H1 (cell line): ENCODE measurements at regions not wholly inside any gene's neighbourhood (a gene's known extent, or its start where the extent isn't known, plus 50 kb on each side); places are given as distances from the start of the nearest gene placed in this dataset.

Experiments
- CTCF ChIA-PET: fragments of 300-600 bp; sonication (Branson Sonifier 250); formaldehyde crosslinking; loops from one replicate; lab custom pipeline; 2021; ENCODE audit not compliant: partially characterized antibody; lab: Charles Lee
- POLR2A ChIA-PET: fragments of 300-600 bp; sonication (Branson Sonifier 250); formaldehyde crosslinking; loops from one replicate; lab custom pipeline; 2021; ENCODE audit warnings: inconsistent platforms; ENCODE audit not compliant: partially characterized antibody; lab: Charles Lee
- DNase-seq, 2 experiments: peaks; one replicate each; pipeline versions ENCODE4 v3.0.0 to v3.0.0-alpha.2; 2010 to 2022; ENCODE audit warnings: low spot score in 2 of 2, low read depth in 1 of 2, mixed read lengths in 1 of 2
- FAIRE-seq: peaks from 2 replicates; lab custom pipeline; 2011; peaks lifted over from hg19 to GRCh38; lab: Jason Lieb, UNC
- H2AFZ ChIP-seq: 2 replicates; pipeline ENCODE4 v1.8.1; 2012; ENCODE audit warnings: low read length, inconsistent platforms
- H2AK5ac ChIP-seq: 2 replicates; pipeline ENCODE4 v1.6.1; 2013; ENCODE audit warnings: low read depth, low read length
- H2BK120ac ChIP-seq: replicated peaks from 2 replicates; pipeline ENCODE3; 2013; ENCODE audit warnings: low read depth, low read length, inconsistent platforms
- H2BK12ac ChIP-seq: 2 replicates; pipeline ENCODE4 v1.6.1; 2013; ENCODE audit warnings: low read depth, low read length
- H2BK15ac ChIP-seq: 2 replicates; pipeline ENCODE4 v1.6.1; 2013; ENCODE audit warnings: low read length
- H2BK20ac ChIP-seq: 2 replicates; pipeline ENCODE4 v1.6.1; 2013; ENCODE audit warnings: low read length
- H2BK5ac ChIP-seq: 2 replicates; pipeline ENCODE4 v1.6.1; 2013; ENCODE audit warnings: low read depth, low read length
- H3K14ac ChIP-seq: 2 replicates; pipeline ENCODE4 v1.6.1; 2013; ENCODE audit warnings: inconsistent platforms; ENCODE audit not compliant: insufficient read length
- H3K18ac ChIP-seq: 2 replicates; pipeline ENCODE4 v1.6.1; 2013; ENCODE audit warnings: low read length; ENCODE audit errors: extremely low read depth
- H3K23ac ChIP-seq: 2 replicates; pipeline ENCODE4 v1.6.1; 2013; ENCODE audit warnings: inconsistent platforms; ENCODE audit not compliant: insufficient read length
- H3K23me2 ChIP-seq: 2 replicates; pipeline ENCODE4 v1.6.1; 2013; ENCODE audit warnings: low read depth, low read length
- H3K27ac ChIP-seq: 2 replicates; pipeline ENCODE4 v1.6.1; 2011; ENCODE audit warnings: low read depth, low read length, inconsistent platforms
- H3K27me3 ChIP-seq, 4 experiments: replicated peaks in 1 of 4; 1 replicate in 1 of 4; 2 replicates in 3 of 4; pipeline versions ENCODE4 v1.6.1 to v1.8.1; 2011 to 2013; ENCODE audit warnings: low read length in 3 of 4, mild to moderate bottlenecking in 3 of 4, inconsistent platforms in 2 of 4, mixed read lengths in 2 of 4, moderate library complexity in 1 of 4; ENCODE audit not compliant: control insufficient read depth in 3 of 4, insufficient read depth in 3 of 4; ENCODE audit errors: extremely low read depth in 1 of 4
- H3K36me3 ChIP-seq, 4 experiments: 2 replicates each; pipeline versions ENCODE4 v1.6.1 to v1.8.1; 2011 to 2013; ENCODE audit warnings: mild to moderate bottlenecking in 4 of 4, low read length in 3 of 4, moderate library complexity in 2 of 4, control low read depth in 1 of 4, inconsistent platforms in 1 of 4; ENCODE audit not compliant: insufficient read depth in 4 of 4, control insufficient read depth in 2 of 4
- H3K4ac ChIP-seq: replicated peaks from 2 replicates; pipeline ENCODE3; 2013; ENCODE audit warnings: low read length, low read depth, mixed read lengths, inconsistent platforms; ENCODE audit not compliant: insufficient read length
- H3K4me1 ChIP-seq, 4 experiments: replicated peaks in 1 of 4; 1 replicate in 1 of 4; 2 replicates in 3 of 4; pipeline versions ENCODE4 v1.6.1 to v1.8.1; 2011 to 2013; ENCODE audit warnings: low read length in 3 of 4, inconsistent platforms in 2 of 4, mixed read lengths in 1 of 4; ENCODE audit not compliant: insufficient read depth in 4 of 4, control insufficient read depth in 3 of 4
- H3K4me2 ChIP-seq, 2 experiments: 2 replicates each; pipeline versions ENCODE4 v1.6.1 to v1.8.1; 2011 to 2013; ENCODE audit warnings: low read depth in 2 of 2, low read length in 2 of 2, control low read depth in 1 of 2, inconsistent platforms in 1 of 2, mild to moderate bottlenecking in 1 of 2; ENCODE audit not compliant: insufficient read depth in 1 of 2
- H3K4me3 ChIP-seq, 4 experiments: fragments of 200-600, 300-600 bp in 1 of 4; sonication (generic), shearing (Covaris generic), sonication (Bioruptor Twin) in 1 of 4; 2 replicates each; pipeline versions ENCODE4 v1.5.1 to v1.8.1; 2011 to 2016; ENCODE audit warnings: low read length in 4 of 4, low read depth in 3 of 4, control low read depth in 2 of 4, inconsistent platforms in 2 of 4, mild to moderate bottlenecking in 2 of 4, mixed read lengths in 1 of 4, moderate library complexity in 1 of 4; ENCODE audit not compliant: insufficient read depth in 2 of 4; ENCODE audit errors: extremely low read depth in 1 of 4
- H3K56ac ChIP-seq: replicated peaks from 2 replicates; pipeline ENCODE3; 2013; ENCODE audit warnings: low read depth, mild to moderate bottlenecking, mixed read lengths, low read length, inconsistent platforms; ENCODE audit not compliant: insufficient read length
- H3K79me1 ChIP-seq: 2 replicates; pipeline ENCODE4 v1.6.1; 2013; ENCODE audit warnings: low read depth, low read length, control low read depth
- H3K79me2 ChIP-seq, 2 experiments: 2 replicates each; pipeline versions ENCODE4 v1.6.1 to v1.8.1; 2012 to 2013; ENCODE audit warnings: low read length in 2 of 2, mild to moderate bottlenecking in 2 of 2, inconsistent platforms in 1 of 2; ENCODE audit not compliant: insufficient read depth in 2 of 2, control insufficient read depth in 1 of 2
- H3K9ac ChIP-seq, 4 experiments: replicated peaks in 1 of 4; 1 replicate in 1 of 4; 2 replicates in 3 of 4; pipeline versions ENCODE4 v1.6.1 to v1.8.1; 2011 to 2013; ENCODE audit warnings: low read depth in 3 of 4, low read length in 3 of 4, control low read depth in 2 of 4, mild to moderate bottlenecking in 2 of 4, moderate library complexity in 2 of 4, inconsistent platforms in 1 of 4; ENCODE audit errors: extremely low read depth in 1 of 4
- H3K9me3 ChIP-seq, 2 experiments: 2 replicates each; pipeline versions ENCODE4 v1.6.1 to v1.8.1; 2012 to 2013; ENCODE audit warnings: mild to moderate bottlenecking in 2 of 2, moderate library complexity in 2 of 2, control low read depth in 1 of 2, inconsistent platforms in 1 of 2, low read depth in 1 of 2, low read length in 1 of 2, mixed read lengths in 1 of 2; ENCODE audit not compliant: insufficient read depth in 2 of 2
- H4K20me1 ChIP-seq, 2 experiments: replicated peaks in 1 of 2; 2 replicates each; pipeline versions ENCODE3 to v1.8.1; 2011 to 2013; ENCODE audit warnings: inconsistent platforms in 2 of 2, low read length in 2 of 2, mild to moderate bottlenecking in 1 of 2; ENCODE audit not compliant: insufficient read depth in 2 of 2, control insufficient read depth in 1 of 2
- H4K5ac ChIP-seq: 2 replicates; pipeline ENCODE4 v1.6.1; 2013; ENCODE audit warnings: low read length, low read depth, mixed read lengths, inconsistent platforms; ENCODE audit not compliant: insufficient read length
- H4K8ac ChIP-seq: 2 replicates; pipeline ENCODE4 v1.8.0; 2013; ENCODE audit warnings: mild to moderate bottlenecking, moderate library complexity, low read length, inconsistent platforms; ENCODE audit not compliant: insufficient read depth; ENCODE audit errors: extremely low read depth
- H4K91ac ChIP-seq: replicated peaks from 2 replicates; pipeline ENCODE3; 2013; ENCODE audit warnings: low read length, mixed read lengths, inconsistent platforms; ENCODE audit not compliant: insufficient read length
- ASH2L ChIP-seq: fragments of 200-600, 300-600 bp; sonication (generic); IDR thresholded peaks from one replicate; pipeline ENCODE4 v1.7.1; 2017; ENCODE audit warnings: low read length
- CTBP2 ChIP-seq: IDR thresholded peaks from 2 replicates; pipeline ENCODE4 v1.7.0; 2011; ENCODE audit warnings: borderline replicate concordance, mild to moderate bottlenecking, moderate library complexity, mixed read lengths, low read length; ENCODE audit not compliant: insufficient read depth, insufficient read length
- RNF2 ChIP-seq: fragments of 200-900, 300-1000 bp; sonication (generic); IDR thresholded peaks from 2 replicates; pipeline ENCODE4 v1.7.1; 2016; ENCODE audit warnings: borderline replicate concordance, low read depth, mild to moderate bottlenecking, antibody characterized with exemption, low read length; ENCODE audit not compliant: poor library complexity, severe bottlenecking; ENCODE audit errors: missing control alignments
- TCF12 ChIP-seq: IDR thresholded peaks from 2 replicates; pipeline ENCODE4 v1.6.1; 2011; ENCODE audit warnings: low read depth, mild to moderate bottlenecking, low read length
- WGBS, 2 experiments: shearing (Covaris generic) in 1 of 2; methylation state at CpG; one replicate each; pipeline versions ENCODE4 v1.1.6 to v1.1.7; 2013 to 2015; ENCODE audit warnings: low lambda C conversion rate in 2 of 2, mixed read lengths in 2 of 2, inconsistent platforms in 1 of 2, low coverage in 1 of 2, missing lambda C conversion rate in 1 of 2; ENCODE audit not compliant: insufficient replicate concordance in 2 of 2, insufficient coverage in 1 of 2, insufficient read length in 1 of 2; ENCODE audit errors: extremely low coverage in 1 of 2, missing lambda C conversion rate in 1 of 2; 5-methylcytosine and 5-hydroxymethylcytosine counted together

DNA sequence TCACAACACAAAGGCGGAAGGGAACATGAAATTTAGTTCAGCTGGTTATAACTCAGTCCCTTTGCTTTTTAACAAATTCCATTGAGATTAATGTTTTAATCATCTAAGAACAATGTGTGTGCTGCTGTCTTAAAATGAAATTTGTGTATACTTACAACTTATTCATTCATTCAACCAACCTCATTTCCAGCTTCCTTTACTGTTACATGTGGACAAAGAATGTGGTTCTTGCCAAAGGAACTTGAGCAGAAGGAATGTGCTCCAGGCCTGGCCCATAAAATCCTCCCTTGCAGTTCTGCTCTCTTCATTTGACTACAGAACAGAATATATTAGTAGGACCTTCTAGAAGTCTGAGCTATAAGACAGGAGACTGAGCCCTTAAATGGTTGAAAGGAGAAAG lies 176.8 kb upstream of the GLRA2 start:
- Histone ChIP-seq H2BK15ac (no peak overlapping the region), H3K9ac (no peak overlapping the region), H4K20me1 (no peaks in the 10 kb centered on the region), H3K9me3 (no peaks in the 10 kb centered on the region), H3K4ac (no peak overlapping the region), H3K4me2 (no peak overlapping the region), H2BK5ac (peak overlapping the region; percentile 66; the same call in 1 of the 2 replicates), H4K8ac (no peak overlapping the region), H3K14ac (no peak overlapping the region), H2BK12ac (no peak overlapping the region), H3K79me1 (no peaks in the 10 kb centered on the region), H3K27ac (no peak overlapping the region), H3K36me3 (no peaks in the 10 kb centered on the region), H2BK120ac (no peak overlapping the region), H2AK5ac (no peak overlapping the region), H2AFZ (no peak overlapping the region), H3K27me3 (no peaks in the 10 kb centered on the region), H3K79me2 (no peaks in the 10 kb centered on the region), H3K4me1 (peaks cover 0 to 9% (median 4%) of the 10 kb centered on the region in 4 experiments; a peak in 4 of 7 replicates), H3K56ac (no peak overlapping the region), H3K23ac (no peak overlapping the region), H4K5ac (no peak overlapping the region), H4K91ac (no peak overlapping the region), H3K23me2 (no peaks in the 10 kb centered on the region), H3K18ac (no peak overlapping the region), H2BK20ac (peak overlapping the region; percentile 83; the same call in 1 of the 2 replicates), H3K4me3 (no peak overlapping the region)
- DNase-seq: no peak
- ChIA-PET POLR2A (no interaction called here), CTCF (interaction anchor here (1.2 to 1.8 kb wide), 2 partner anchors 15 to 45 kb away, joined by 3 to 5 read pairs; no protein-coding TSS in a partner anchor)
- no peak for FAIRE-seq
- 80% methylated on average over 1 of the region's 1 CpG; no CpG with 5 or more reads in 1 of the 2 experiments for WGBS, 2 experiments
- TF ChIP-seq ASH2L (no peak), CTBP2 (no peak), TCF12 (no peak), RNF2 (no peak)
